A204.1 (cell line): ENCODE measurements at regions not wholly inside any gene's neighbourhood (a gene's known extent, or its start where the extent isn't known, plus 50 kb on each side); places are given as distances from the start of the nearest gene placed in this dataset.
"Not testable (repeated sequence)": the region's sequence is repeated elsewhere in the genome, so short reads cannot be mapped to it uniquely, and the experiment has no call there.

Experiments
- FAIRE-seq: peaks from 2 replicates; lab custom pipeline; 2012; peaks lifted over from hg19 to GRCh38; lab: Jason Lieb, UNC

DNA sequence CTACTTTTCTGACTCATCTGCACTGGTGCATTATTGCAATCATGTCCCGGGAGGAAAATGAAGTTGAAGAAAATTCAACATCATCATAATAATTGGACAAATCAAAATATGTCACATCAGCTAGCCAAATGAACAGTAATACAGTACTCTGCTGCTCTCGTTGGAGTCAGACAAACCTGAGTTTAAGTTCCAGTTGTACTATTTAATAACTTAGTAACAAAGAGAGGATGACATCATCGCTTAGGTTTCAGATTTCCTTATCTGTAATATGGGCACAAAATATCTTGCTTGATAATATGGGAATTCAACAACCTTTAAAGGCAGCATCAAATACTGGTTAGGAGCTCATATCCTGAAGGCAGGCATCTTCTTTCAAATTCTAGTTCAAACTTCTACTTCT lies 1248.9 kb upstream of the ACO1 start:
- no peak for FAIRE-seq

DNA sequence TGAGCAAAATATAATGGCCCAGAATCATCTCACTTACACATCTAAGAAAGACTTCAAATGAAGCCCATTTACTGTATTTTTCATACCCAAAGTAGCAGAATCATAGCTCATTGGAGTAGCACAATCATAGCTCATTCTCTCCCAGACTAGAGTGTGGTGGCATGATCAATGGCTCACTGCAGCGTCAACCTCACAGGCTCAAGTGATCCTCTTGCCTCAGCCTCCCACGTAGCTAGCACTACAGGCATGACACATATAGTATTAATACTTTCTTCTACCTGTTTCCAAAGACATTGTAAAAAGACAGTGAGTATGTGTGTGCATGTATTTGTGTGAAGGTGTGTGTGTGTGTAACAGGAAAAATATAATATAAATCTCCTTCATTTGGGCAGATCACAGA lies 1247.9 kb upstream of the ACO1 start:
- no peak for FAIRE-seq

DNA sequence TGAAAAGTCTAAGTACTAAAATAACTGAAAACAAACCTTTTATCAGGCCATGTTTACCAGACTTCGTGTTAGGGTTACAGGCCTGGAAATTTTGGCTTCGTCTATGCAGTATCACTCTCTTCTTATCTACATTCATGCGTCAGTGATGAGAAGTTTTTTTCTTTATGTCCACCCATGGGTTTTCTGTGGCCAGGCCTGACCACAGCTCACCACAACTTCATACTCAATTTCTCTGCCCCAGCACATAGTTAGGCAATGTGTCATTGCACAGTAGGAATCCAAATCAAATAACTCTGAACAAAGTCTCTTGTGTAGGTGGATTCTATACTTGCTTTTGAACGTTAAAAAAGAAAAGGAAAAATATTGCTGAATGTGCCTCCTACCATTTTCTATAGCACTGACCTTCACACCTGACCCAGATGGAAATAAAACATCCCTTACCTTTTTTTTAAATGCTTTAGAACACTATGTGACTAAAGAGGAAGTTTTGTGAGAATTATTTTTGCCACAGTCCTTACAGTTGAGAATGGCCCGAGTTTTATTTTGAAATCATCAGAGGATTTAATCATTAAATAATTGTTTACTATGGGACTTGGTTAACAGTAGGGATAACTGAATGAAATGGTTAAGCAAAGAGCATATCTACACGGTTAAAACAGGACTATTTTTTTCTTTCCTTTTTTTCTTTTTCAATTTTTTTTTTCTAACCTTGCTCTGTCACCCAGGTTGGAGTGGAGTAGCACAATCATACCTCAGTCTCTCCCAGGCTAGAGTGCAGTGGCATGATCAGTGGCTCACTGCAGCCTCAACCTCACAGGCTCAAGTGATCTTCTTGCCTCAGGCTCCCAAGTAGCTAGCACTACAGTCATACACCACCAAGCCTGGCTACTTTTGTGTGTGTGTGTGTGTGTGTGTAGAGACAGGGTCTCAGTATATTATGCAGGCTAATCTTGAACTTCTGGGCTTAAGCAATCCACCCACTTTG lies 1247.0 kb upstream of the ACO1 start:
- no peak for FAIRE-seq

DNA sequence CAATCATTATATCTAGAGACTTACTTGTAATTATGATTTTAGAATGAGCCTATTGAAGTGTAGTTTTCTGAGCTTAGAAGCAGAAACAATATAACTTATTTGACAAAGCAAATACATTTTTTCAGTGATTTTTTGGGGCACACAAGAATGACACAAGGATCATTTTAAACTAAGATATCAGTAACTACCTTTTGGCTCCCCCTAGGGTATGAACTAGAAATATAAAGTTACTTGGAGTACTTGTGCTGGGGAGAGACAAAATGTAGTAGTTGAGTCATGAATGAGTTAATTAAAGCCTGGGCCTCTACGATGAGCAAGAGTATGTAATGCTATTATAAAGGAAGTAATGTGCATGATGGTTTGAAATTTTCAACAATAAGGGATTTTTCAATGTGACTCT lies 1244.1 kb upstream of the ACO1 start:
- FAIRE-seq: no peak

DNA sequence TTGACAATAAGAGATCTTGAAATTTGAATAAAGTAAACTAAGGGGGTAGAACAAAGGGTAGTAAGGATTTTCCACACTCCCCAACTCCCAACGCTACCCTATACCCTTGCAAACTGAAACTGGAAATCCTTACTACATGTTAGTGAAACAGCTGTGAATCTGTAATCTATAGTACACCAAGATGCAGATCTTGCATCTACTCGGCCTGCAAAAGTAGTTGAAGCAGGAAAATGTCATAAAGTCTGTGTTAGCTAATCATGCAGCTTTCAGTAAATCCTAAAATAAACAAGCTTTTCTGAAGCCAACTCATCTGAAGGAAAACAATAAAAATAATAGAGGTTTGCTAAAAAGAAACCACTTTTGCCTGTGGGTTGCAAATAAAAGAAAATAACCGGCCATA lies 1242.0 kb upstream of the ACO1 start:
- no peak for FAIRE-seq

DNA sequence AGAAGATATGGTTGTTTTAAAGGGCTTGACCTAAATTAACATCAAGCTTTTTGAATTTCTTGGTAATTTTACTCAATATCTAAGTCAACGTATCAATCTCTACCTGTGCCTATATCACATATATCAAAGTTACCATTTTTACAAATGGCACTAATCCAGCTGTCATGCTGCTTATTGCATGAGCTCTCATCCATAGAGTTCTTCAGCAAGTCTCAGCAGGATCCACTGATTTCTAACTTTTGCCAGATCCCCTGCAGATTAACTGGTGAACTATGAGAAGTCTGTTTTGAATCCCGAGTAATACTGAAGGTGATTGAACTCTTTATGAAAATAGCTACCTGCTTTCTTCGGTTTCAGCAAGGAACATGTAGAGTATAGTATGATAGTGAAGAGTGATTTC lies 1239.8 kb upstream of the ACO1 start:
- FAIRE-seq: no peak

DNA sequence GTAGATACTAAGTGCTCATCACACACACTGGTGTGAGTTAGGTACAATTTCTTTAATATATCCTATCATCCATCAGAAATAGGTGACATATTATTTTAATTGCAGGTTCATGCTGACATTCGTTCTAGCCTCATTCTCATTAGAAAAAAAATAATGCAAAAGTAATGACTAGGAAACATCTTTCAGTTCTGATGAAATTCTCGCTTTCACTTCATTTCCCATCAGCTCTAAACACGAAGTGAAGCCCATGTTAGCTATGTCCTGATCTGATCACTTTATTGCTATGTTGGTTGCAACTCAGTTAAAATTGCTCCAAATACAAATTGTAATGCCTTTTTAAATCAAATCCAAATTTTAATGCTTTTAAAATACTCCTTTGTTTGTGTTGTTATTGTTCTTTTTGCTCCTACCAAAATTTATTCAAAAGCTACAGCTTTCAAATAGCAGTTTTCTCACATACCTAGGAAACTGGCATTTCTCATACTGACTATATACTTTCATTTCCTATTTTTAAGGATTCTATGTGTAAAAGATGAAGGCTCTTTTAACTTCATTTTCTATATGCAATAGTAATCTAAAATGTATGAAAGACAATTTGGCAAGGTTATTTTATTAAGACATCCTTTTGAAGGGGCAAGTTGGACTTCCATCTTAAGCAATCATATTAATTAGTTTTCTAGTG lies 1237.8 kb upstream of the ACO1 start:
- peak; percentile 21 for FAIRE-seq

DNA sequence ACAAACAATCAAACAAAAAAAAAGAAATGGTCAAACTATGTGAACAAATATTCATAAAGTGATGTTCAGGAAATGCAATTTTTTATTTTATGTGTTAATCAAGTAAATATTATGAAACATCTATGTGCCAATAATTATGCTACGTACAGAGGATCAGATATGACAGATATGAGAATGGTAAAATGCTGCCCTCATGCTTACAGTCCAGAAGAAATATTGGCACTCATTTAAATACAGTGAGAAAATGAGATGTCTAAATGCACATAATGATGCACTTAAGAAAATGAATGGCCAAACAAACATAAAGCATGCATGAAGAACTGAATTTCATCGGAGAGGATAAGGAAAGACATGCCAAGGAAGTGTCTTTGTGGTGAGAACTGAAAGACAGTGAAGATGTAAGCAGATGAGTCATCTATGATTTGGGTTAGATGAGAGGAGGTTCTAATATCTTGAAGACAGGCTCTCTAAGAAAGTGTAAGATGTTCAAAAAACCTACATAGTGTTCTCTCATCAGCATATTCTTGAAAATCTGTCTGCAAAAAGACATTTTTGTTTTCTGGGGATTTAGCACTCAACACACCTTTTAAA lies 1231.1 kb upstream of the ACO1 start:
- no peak for FAIRE-seq

DNA sequence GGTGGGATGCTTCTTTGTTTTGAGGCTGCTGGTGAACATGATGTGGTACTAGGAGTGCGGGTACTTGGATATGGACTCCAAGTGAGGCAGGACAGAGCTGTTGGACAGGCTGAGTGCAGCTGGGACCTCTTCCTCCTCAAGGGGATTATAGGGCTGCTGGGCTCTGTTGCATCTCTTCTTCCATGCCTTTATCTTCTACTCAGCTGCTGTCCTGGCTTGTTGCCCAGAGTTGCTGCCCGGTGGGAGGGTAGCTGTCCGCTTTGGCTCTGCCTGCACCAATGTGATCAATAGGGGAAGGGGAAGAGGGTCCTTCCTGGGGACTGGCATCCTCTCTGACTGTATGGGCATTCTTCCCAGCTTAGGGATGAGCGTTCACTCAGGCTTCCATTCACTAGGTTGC lies 1217.9 kb upstream of the ACO1 start:
- FAIRE-seq: no peak

DNA sequence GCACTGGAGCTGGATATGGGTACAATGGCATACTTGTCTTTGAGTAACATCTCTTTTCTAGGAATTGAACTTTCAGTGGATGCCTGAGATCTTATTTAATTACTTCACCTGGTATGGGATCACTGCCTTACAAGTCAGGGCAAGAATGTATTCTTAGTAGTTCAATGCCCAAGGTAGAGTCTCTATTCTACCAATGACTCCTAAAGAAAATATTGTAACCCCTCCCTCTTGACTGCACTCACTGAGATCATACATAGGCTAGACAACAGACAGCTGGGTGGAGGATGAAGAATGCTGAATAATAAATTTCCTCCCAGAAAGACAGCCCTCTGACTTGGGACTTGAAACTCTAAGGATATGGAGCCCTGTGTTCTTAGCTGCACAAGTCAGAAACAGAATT lies 1216.3 kb upstream of the ACO1 start:
- FAIRE-seq: no peak

DNA sequence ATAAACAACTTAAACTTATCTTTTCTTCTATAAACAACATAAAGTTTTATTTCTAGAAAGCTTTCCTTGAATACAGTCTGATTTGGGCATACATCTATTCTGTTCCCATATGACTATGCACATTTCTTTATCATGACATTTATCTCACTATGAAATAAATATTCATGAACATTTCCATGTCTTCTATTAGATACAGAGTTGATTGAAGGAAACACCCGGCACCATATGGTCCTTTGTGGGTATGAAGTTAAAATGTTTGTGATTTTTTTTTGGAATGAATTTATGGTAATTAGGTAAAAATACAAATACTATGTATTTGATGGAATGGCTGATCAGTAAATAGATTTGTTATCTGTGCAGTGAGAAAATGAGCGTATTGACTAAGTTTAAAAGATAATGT lies 1209.8 kb upstream of the ACO1 start:
- no peak for FAIRE-seq

DNA sequence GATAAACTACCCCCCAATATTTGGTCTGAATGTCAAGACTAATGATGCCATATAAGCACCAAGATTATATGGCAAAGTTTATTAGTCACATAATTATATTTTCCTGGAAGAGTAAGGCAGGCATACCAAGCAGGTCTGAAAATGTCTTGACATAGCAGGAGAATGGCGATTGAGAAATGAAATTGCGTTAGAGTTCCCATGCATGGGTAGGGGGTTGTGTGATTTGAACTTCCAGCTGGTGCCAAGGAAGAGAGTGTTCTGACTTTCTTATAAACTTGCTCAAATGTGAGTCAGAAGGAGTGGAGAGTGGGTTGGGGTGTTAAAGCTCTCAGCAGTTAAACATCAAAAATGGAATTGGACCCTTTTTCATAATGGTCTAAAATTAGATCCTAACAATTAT lies 1200.6 kb upstream of the ACO1 start:
- no peak for FAIRE-seq

DNA sequence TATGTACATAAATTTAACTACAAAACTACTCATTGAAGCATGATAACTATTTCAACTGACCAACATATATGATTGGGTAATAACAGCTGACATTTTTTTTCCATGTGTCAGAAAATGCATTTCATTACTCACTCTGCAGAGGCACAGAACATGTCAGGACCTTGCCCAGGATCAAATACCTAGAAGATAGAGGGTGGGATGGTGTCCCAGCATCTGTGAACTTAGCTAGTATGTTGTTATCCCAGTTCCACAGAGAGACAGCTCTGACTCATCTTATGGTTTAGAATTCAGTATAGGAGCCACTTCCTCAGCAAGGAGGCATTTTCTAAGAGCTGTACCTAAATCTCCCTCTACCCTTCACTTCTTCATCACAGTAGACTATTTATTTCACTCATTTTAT lies 1198.6 kb upstream of the ACO1 start:
- no peak for FAIRE-seq

DNA sequence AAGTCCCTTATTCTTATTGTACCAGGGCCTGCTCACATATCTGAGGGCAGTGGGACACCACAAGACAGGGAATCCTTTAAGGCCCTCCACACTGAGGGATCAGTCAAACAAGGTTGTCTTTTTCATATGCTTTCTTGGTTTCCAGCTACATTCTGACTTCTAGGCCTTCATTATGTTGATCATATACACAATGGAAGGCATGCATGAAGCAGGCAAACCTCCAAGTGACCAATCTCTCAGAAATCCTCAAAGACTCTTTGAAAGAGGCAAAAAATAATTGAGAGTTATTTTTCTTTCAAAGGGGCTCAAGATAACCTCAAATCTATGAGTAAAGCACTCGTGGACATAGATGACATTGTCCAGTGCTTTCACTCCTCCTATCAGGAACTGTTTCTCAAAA lies 1195.9 kb upstream of the ACO1 start:
- FAIRE-seq: no peak

DNA sequence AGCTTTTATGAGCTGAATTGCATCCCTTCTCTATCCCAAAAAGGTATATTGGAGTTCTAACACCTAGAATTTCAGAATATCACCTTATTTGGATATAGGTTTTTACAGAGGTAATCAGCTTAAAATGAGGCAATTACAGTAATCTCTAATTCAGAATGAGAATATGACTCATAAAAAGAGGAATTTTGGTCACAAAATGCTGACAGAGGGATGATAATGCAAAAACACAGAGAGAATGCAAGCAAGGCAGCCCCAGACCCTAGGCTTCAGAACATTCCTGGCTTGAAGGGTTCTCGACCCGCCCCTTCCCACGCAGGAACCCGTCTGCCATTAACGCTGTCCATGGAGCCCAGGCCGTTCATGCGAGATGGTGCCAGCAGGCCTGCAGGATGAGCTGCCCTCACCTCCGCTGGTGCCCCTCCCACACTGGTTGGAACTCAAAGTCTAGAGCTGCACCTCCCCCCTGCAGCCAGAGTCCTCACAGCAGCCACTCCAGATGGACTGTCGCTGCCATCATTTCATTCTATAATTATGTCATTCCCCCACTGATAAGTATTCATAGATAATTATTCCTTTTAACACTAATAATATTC lies 1173.4 kb upstream of the ACO1 start:
- FAIRE-seq: no peak

DNA sequence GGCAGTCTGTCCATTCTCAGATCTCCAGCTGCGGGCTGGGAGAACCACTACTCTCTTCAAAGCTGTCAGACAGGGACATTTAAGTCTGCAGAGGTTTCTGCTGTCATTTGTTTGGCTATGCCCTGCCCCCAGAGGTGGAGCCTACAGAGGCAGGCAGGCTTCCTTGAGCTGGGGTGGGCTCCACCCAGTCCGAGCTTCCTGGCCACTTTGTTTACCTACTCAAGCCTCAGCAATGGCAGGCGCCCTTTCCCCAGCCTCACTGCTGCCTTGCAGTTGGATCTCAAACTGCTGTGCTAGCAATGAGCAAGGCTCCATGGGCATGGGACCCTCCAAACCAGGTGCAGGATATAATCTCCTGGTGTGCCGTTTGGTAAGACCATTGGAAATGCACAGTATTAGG lies 1154.5 kb upstream of the ACO1 start:
- FAIRE-seq: not testable (repeated sequence)

DNA sequence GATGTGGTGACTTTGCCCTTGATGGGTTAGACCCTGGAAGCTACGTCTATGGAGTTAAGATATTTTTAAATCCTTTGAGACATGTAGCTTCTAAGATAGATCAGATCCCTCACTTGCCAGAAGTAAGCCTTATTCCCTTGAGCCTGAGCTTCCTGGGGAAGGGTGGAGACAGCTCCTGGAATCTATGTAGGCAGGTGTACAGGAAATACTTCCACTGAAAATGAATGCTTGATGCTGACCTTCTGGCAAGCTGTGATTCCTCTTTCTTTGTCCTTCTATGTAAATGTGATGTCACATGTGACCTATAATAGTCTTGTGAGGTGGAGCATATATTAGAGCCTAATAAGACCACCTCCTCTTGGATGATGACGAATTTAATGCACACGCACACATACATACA lies 1152.0 kb upstream of the ACO1 start:
- FAIRE-seq: no peak

DNA sequence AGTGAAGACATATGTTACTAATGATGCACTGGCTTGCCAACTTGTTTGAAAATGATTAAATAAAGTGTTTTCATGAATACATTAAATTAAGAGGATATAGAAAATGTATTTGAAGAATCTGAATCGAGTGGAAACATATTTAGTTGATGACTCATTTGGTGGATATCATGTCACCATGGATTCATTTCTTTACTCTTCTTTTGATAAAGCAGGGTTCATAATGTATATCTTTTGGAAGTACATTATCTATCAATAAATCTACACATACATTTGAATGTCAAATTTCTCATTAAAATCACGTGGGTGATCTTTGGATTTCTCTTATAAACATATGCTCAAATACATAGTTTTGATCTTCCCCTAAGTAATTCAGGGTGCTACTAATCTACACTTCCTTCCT lies 1148.1 kb upstream of the ACO1 start:
- FAIRE-seq: no peak

DNA sequence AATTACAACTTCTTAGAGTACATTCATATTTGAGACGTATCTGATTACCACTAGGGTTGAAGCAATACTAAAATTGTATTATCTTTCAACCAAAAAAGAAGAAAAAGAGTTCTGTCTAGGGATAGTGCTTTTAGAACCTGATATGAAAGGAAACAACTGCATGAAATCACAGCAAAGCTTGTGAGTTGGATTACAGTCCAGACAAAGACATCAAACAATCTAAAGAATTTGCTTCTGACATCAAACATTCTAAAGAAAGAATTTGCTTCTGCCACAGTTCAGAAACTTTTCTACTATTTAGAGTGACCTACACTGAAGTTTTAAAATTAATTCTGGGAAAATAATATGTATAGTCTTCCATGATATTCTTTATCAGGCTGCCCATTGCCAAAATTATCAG lies 1141.1 kb upstream of the ACO1 start:
- no peak for FAIRE-seq

DNA sequence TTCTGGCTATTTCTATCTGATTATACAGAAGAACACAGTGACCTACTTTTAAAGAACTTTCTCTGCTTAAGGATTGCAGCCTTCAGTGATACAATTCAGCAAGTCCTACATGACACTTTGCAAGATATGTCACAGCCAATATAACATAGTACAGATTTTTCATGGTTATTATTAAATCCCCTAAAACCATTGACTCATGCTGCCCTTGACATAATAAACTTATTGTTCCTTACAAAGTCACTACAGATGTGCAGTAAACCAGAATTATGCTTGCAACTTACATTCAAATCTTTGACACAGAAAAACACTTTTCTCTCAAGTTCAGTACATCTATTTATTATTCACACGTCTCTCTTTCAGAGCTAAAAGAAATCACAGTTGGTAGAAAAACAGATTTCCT lies 1136.3 kb upstream of the ACO1 start:
- no peak for FAIRE-seq

DNA sequence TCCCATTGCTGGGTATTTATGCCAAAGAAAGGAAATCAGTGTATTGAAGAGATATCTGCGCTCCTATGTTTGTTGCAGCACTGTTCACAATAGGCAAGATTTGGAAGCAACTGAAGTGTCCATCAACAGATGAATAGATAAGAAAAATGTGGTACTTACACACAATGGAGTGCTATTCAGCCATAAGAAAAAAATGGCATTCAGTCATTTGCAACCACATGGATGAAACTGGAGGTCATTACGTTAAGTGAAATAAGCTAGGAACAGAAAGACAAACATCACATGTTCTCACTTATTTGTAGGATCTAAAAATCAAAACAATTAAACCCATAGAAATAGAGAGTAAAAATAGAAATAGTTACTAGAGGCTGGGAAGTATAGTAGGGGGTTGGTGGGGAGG lies 1133.1 kb upstream of the ACO1 start:
- FAIRE-seq: no peak

DNA sequence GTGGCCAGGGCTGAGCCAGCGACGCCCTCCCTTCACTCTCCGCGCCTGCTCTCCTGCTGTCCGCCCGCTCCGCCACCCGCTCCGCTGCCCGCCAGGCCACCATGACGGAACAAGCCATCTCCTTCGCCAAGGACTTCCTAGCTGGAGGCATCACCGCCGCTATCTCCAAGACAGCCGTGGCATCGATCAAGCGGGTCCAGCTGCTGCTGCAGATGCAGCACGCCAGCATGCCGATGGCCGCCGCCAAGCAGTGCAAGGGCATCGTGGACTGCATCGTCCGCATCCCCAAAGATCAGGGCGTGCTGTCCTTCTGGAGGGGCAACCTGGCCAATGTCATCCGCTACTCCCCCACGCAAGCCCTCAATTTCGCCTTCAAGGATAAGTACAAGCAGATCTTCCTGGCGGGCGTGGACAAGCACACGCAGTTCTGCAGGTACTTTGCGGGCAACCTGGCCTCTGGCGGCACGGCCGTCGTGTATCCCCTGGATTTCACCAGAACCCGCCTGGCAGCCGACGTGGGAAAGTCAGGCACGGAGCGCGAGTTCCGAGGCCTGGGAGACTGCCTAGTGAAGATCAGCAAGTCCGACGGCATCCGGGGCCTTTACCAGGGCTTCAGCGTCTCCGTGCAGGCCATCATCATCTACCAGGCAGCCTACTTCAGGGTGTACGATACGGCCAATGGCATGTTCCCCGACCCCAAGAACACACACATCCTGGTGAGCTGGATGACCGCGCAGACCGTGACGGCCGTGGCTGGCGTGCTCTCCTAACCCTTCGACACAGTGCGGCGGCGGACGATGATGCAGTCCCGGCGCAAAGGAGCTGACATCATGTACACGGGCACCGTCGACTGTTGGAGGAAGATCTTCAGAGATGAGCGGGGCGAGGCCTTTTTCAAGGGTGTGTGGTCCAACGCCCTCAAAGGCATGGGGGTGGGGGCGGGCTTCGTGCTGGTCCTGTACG lies 1130.4 kb upstream of the ACO1 start:
- no peak for FAIRE-seq
